ENCODE measurements at regions not wholly inside any gene's neighbourhood (a gene's known extent, or its start where the extent isn't known, plus 50 kb on each side); places are given as distances from the start of the nearest gene placed in this dataset.

GRCh38 chr20:61161726-61162390 lies 90.2 kb upstream of the CDH4 start:
- no peak for DNase-seq (ENCODE audit: low spot score)

- no peak for DNase-seq (ENCODE audit: low spot score)
Measured at GRCh38 chr20:61162451-61162850, 89.6 kb upstream of the CDH4 start.

GRCh38 chr20:61163031-61163430 lies 89.0 kb upstream of the CDH4 start:
- no peak for DNase-seq (ENCODE audit: low spot score)

GRCh38 chr20:61166324-61166723 lies 85.7 kb upstream of the CDH4 start:
- DNase-seq (ENCODE audit: low spot score), result no peak

GRCh38 chr20:61168605-61169004 lies 83.5 kb upstream of the CDH4 start:
- DNase-seq (ENCODE audit: low spot score), result no peak

GRCh38 chr20:61169874-61170273 lies 82.2 kb upstream of the CDH4 start:
- no peak for DNase-seq (ENCODE audit: low spot score)

GRCh38 chr20:61170496-61171320 lies 81.4 kb upstream of the CDH4 start:
- no peak for DNase-seq (ENCODE audit: low spot score)

GRCh38 chr20:61173267-61173666 lies 78.8 kb upstream of the CDH4 start:
- DNase-seq (ENCODE audit: low spot score), result no peak

GRCh38 chr20:61173961-61174725 lies 77.9 kb upstream of the CDH4 start:
- no peak for DNase-seq (ENCODE audit: low spot score)

GRCh38 chr20:61176874-61177273 lies 75.2 kb upstream of the CDH4 start:
- DNase-seq (ENCODE audit: low spot score), result no peak

- DNase-seq (ENCODE audit: low spot score), result peak; percentile 58
Measured at GRCh38 chr20:61178551-61179071, 73.5 kb upstream of the CDH4 start.

- no peak for DNase-seq (ENCODE audit: low spot score)
Measured at GRCh38 chr20:61184194-61184593, 67.9 kb upstream of the CDH4 start.

- no peak for DNase-seq (ENCODE audit: low spot score)
Measured at GRCh38 chr20:61185181-61185580, 66.9 kb upstream of the CDH4 start.

- DNase-seq (ENCODE audit: low spot score), result no peak
Measured at GRCh38 chr20:61185841-61186601, 66.0 kb upstream of the CDH4 start.

GRCh38 chr20:61186771-61187472 lies 65.1 kb upstream of the CDH4 start:
- DNase-seq (ENCODE audit: low spot score), result no peak

- DNase-seq (ENCODE audit: low spot score), result no peak
Measured at GRCh38 chr20:61189534-61189933, 62.5 kb upstream of the CDH4 start.

- no peak for DNase-seq (ENCODE audit: low spot score)
Measured at GRCh38 chr20:61191096-61191495, 61.0 kb upstream of the CDH4 start.

GRCh38 chr20:61192337-61192950 lies 59.6 kb upstream of the CDH4 start:
- no peak for DNase-seq (ENCODE audit: low spot score)

- no peak for DNase-seq (ENCODE audit: low spot score)
Measured at GRCh38 chr20:61193164-61193563, 58.9 kb upstream of the CDH4 start.
